Muscle of arm (tissue), 1 donor: ENCODE measurements at regions not wholly inside any gene's neighbourhood (a gene's known extent, or its start where the extent isn't known, plus 50 kb on each side); places are given as distances from the start of the nearest gene placed in this dataset.
"Not testable (repeated sequence)": the region's sequence is repeated elsewhere in the genome, so short reads cannot be mapped to it uniquely, and the experiment has no call there.

Experiments
- DNase-seq: peaks from one replicate; pipeline ENCODE4 v3.0.0-alpha.2; 2013

- DNase-seq = no peak
These were observed 1053.7 kb upstream of the SPRY2 start for GRCh38 chr13:81394640-81395039.

- DNase-seq = no peak
These were observed 1052.8 kb upstream of the SPRY2 start for GRCh38 chr13:81393721-81394120.

GRCh38 chr13:81393110-81393509, 1052.2 kb upstream of the SPRY2 start:
- DNase-seq = no peak

GRCh38 chr13:81388400-81388799, 1047.5 kb upstream of the SPRY2 start:
- DNase-seq = no peak

- DNase-seq = no peak
These were observed 1042.5 kb upstream of the SPRY2 start for GRCh38 chr13:81383444-81383843.

- no peak for DNase-seq
These were observed 1041.3 kb upstream of the SPRY2 start for GRCh38 chr13:81382246-81382645.

GRCh38 chr13:81381560-81381959, 1040.6 kb upstream of the SPRY2 start:
- DNase-seq = no peak

- DNase-seq = no peak
These were observed 1038.3 kb upstream of the SPRY2 start for GRCh38 chr13:81379183-81379582.

GRCh38 chr13:81377921-81378320, 1037.0 kb upstream of the SPRY2 start:
- DNase-seq = no peak

- DNase-seq = no peak
These were observed 1034.8 kb upstream of the SPRY2 start for GRCh38 chr13:81375709-81376108.

GRCh38 chr13:81362711-81363110, 1021.8 kb upstream of the SPRY2 start:
- DNase-seq = not testable (repeated sequence)

- DNase-seq = no peak
These were observed 1009.1 kb upstream of the SPRY2 start for GRCh38 chr13:81350056-81350455.

GRCh38 chr13:81340118-81341069, 999.5 kb upstream of the SPRY2 start:
- not testable (repeated sequence) for DNase-seq

GRCh38 chr13:81339666-81340065, 998.7 kb upstream of the SPRY2 start:
- not testable (repeated sequence) for DNase-seq

- no peak for DNase-seq
These were observed 993.6 kb upstream of the SPRY2 start for GRCh38 chr13:81334481-81334880.

- no peak for DNase-seq
These were observed 986.0 kb upstream of the SPRY2 start for GRCh38 chr13:81326913-81327312.

- DNase-seq = no peak
These were observed 979.6 kb upstream of the SPRY2 start for GRCh38 chr13:81320516-81320915.

- no peak for DNase-seq
These were observed 978.4 kb upstream of the SPRY2 start for GRCh38 chr13:81319351-81319750.

GRCh38 chr13:81318231-81319019, 977.5 kb upstream of the SPRY2 start:
- no peak for DNase-seq

GRCh38 chr13:81314461-81314860, 973.5 kb upstream of the SPRY2 start:
- DNase-seq = no peak

GRCh38 chr13:81305928-81306327, 965.0 kb upstream of the SPRY2 start:
- no peak for DNase-seq

GRCh38 chr13:81304121-81304659, 963.3 kb upstream of the SPRY2 start:
- no peak for DNase-seq

- DNase-seq = no peak
These were observed 961.8 kb upstream of the SPRY2 start for GRCh38 chr13:81302677-81303076.
